T-helper 1 cell (primary cell): ENCODE measurements at regions not wholly inside any gene's neighbourhood (a gene's known extent, or its start where the extent isn't known, plus 50 kb on each side); places are given as distances from the start of the nearest gene placed in this dataset.

ENCODE experiments used
- DNase-seq, 5 donors: peaks; one replicate each; pipeline ENCODE4 v3.0.0-alpha.2; 2012 to 2020

- no peak for DNase-seq
These were observed 51.6 kb upstream of the DLK1 start for GRCh38 chr14:100674897-100675619.

GRCh38 chr14:100675699-100676684, 50.7 kb upstream of the DLK1 start:
- DNase-seq: no peak
